Stimulated activated CD8-positive, alpha-beta memory T cell treated with anti-CD3 and anti-CD28 coated beads, Interleukin-15, amount 100 ng/mL, for 24 hours (primary cell): ENCODE measurements at regions not wholly inside any gene's neighbourhood (a gene's known extent, or its start where the extent isn't known, plus 50 kb on each side); places are given as distances from the start of the nearest gene placed in this dataset.

Source experiments
- DNase-seq: peaks from one replicate; pipeline ENCODE4 v3.0.0-alpha.2; 2020; ENCODE audit warnings: low read depth

DNA sequence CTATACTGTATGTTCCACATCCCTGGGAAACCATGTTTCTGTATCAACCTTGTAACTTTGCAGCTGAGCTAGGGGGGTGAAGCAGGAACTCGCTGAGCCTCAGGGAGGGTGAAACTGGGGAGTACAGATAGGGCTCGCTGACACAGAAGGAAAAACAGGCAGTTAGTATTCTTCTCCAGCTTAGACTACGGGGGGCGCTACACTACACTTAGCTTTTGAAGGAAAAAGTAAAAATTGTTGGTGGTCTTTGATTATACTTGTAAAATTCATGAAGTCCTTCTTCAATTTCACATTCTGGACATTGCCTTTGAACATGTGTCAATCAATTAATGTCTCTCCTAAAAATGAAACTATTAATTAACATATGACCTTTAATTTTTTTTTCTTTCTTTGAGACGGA is 73.5 kb upstream of the RGMA start:
- no peak for DNase-seq

GRCh38 chr15:93159930-93160329 is 70.9 kb upstream of the RGMA start:
- DNase-seq: no peak

GRCh38 chr15:93158097-93158900 is 69.3 kb upstream of the RGMA start:
- DNase-seq: no peak

- DNase-seq: no peak
Measured at GRCh38 chr15:93154666-93155065, 65.7 kb upstream of the RGMA start.

GRCh38 chr15:93152951-93153350 is 63.9 kb upstream of the RGMA start:
- no peak for DNase-seq

DNA sequence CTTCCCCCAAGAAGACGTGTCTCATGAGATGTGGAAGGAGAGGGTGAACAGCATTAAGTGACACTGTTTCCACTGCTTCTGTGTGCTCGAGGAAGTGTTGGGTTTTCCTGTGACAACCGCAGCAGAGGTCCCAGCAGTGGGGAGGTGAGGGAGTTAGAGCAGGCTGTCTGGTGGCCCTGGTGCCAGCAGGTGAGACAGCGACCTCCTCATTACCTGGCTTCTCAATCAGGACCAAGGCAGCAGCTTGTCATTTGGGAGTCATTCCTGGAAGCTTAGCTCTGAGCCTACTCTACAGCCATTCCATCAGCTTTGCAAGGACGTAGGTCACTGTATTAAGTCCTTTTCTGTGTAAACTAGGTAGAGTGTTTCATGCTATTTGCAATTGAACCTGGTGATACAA is 63.3 kb upstream of the RGMA start:
- no peak for DNase-seq

DNA sequence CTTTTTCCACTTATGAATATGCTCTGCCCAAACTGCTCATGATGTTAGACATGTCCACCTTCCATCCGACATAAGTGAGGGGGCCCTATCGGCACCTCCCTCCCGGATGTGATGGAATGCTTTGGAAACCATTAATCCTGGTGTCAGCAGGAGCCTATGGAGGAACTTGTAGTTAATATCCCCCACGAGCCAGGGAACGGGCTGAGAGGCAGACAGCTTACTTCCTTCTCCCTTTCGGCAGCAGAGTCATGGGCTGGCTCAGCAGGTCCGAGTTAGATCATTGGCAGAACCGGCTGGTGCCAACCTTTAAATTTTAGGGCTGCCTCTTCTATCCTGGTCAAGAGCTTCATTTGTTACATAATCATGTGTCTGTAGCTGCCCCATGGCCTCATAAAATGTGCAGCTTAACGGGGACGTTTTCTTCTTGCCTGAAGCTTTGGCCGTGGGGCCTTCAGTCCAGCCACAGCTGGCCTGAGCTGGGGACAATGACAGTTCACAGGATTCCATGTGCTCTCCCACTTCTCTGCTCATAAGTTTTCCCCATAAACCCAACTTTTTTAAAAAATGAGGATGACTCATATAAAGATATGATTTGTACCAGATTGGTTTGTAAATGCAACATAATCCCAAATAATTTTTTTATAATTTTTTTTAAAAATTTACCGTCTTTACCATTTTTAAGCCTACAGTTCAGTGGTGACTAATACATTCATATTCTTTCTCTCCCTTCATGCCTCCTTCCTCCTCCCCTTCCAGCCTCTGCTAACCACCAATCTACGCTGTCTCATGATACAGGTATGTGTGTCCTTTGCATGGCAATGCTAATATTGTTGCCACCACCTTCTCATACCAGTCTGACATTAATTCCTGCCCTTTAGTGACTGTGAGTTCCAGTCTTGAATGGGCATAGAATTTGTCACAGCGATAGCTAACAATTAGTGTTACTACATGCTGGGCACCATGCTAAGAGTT is 62.2 kb upstream of the RGMA start:
- no peak for DNase-seq

- no peak for DNase-seq
Measured at GRCh38 chr15:93146601-93147000, 57.6 kb upstream of the RGMA start.

DNA sequence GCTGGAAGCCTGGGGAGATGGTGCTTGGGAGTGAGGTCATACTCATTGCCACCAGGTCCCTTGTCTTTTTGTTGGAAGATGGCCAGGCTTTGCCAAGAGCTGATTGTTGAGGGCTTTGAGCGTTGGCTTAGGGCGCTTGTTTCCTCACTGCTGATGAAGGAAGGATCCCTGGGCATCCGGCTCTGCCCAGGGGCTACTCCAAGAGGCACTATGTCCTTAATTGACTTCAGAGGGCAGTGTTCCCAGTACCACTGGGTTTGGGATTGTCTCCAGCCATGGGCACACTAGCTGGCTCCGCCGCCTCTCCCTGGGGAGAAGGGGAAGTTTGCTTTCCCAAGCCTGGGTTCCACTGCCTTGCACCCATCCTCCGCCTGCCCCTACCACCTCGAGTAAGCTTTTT is 57.2 kb upstream of the RGMA start:
- no peak for DNase-seq

DNA sequence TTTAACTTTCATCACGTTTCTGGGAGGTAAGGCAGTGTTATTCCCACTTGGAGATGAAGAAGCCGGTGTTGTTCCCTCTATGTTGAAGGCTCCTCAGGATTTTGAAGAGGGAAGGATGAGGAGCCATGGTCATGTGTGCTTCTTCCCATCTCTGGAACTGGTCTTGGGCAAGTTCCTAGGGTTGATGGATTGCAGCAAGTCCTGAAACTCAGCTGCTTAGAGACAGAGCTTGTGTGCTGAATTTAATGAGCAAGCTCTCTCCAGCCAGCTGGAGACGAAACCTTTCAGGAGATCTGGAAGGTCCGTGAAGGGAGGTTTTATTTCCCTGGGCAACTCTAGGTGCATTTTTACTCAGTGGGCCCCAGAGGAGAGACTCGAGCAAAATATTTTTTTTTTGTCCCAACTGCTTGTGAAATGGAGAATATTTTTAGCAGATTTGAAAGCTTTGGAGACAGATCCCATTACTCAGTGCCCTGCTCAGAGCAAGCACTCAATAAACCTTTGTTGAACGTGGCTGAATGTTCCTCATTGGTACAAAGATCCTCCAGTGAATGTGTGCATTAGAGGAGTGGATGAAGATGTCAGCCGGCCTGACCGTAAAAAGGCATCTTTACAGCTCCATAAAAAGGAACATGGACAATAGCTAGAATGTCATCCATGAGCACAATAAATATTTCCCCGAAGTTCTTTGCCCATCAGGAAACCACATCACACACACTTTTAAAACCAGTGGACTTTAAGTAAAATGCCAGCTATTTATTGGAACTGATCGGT is 55.6 kb upstream of the RGMA start:
- DNase-seq: no peak

GRCh38 chr15:93143186-93143585 is 54.2 kb upstream of the RGMA start:
- no peak for DNase-seq

GRCh38 chr15:93141371-93141794 is 52.4 kb upstream of the RGMA start:
- DNase-seq: no peak

DNA sequence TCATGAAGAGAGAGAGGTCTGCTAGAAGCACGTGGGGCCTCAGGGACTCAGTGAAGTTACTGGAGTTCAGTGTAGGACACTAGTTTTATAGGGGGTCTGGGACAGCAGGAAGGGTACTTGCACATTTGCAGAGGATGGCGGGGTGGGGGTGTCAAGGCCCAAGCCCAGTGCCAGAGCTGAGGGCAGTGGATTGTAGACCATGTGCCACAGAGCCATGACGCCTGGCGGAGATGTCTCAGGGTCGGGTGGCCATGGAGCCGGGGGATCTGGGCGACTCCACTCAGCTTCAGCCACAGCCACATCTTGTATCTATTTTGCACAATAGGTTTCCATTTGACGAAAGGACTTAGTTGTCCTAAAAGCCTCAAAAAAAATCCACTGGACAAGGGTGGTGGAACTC is 50.4 kb upstream of the RGMA start:
- no peak for DNase-seq

DNA sequence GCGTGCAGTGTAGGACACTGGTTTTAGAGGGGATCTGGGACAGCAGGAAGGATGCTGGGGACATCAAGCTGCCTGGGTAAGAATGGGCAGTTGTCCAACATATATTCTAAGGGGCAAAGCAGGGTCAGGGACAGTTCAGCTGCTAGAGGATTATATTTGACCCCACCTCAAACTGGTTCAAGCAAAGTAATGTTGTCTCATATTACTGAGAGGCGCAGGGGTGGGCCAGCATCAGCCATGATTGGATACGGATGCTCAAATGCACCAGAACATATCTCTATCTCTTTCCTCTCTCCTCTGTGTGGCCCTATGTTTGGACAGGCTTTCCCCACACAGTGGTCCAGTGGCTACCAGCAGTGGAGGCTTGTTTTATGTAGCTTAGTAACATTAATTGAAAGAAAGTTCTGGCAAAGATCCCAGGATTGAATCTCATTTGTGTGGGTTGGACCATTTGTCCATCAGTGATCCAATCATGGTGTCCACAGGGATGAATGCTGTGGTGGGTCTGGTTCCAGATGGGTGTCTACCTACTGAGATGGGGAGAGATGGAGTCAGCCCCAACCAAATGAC is 49.8 kb upstream of the RGMA start:
- no peak for DNase-seq
